ENCODE measurements at regions not wholly inside any gene's neighbourhood (a gene's known extent, or its start where the extent isn't known, plus 50 kb on each side); places are given as distances from the start of the nearest gene placed in this dataset.

DNA sequence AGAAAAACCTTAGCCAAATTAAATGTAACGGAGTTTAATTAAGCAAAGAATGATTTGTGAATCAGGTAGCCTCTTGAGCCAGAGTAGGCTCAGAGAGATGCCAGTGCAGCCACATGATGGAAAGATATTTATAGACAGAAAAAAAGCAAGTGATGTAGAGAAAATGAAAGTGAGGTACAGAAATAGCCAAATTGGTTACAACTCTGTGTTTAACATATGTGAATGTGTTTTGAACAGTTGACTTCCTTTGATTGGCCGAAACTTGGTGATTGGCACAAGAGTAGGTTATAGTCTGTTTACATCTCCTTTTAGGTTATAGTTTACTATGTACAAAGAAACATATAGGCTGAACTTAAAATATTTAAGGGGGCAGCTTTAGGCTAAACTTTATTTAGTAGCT is 459.9 kb upstream of the BOD1L1 start:
- DNase-seq (ENCODE audit: low spot score) = no peak
- TF ChIP-seq, protein P1, sequence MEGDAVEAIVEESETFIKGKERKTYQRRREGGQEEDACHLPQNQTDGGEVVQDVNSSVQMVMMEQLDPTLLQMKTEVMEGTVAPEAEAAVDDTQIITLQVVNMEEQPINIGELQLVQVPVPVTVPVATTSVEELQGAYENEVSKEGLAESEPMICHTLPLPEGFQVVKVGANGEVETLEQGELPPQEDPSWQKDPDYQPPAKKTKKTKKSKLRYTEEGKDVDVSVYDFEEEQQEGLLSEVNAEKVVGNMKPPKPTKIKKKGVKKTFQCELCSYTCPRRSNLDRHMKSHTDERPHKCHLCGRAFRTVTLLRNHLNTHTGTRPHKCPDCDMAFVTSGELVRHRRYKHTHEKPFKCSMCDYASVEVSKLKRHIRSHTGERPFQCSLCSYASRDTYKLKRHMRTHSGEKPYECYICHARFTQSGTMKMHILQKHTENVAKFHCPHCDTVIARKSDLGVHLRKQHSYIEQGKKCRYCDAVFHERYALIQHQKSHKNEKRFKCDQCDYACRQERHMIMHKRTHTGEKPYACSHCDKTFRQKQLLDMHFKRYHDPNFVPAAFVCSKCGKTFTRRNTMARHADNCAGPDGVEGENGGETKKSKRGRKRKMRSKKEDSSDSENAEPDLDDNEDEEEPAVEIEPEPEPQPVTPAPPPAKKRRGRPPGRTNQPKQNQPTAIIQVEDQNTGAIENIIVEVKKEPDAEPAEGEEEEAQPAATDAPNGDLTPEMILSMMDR (IDR thresholded peaks at IDR 0.05; ENCODE audit: extremely low read depth, missing control alignments) = no peak

DNA sequence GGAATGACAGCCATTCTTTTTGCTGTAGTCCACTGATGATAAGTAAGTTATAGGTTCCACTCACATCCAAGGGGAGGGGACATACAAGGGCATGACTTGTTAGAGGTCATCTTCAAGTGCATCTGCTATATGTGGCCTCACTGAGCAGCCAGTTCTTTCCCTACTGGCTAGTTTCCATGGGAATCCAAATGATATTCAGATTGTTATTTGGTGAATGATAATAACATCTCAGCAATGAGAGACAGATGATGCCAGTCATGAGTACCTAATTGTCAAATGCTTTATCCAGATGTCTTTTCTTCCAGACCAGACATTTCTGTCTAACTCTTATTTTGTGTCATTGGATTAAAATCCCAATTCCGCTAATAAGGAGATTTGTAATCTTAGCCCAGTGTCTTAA is 460.4 kb upstream of the BOD1L1 start:
- TF ChIP-seq, protein P1 (IDR thresholded peaks at IDR 0.05; ENCODE audit: extremely low read depth, missing control alignments) = no peak
- no peak for DNase-seq (ENCODE audit: low spot score)

DNA sequence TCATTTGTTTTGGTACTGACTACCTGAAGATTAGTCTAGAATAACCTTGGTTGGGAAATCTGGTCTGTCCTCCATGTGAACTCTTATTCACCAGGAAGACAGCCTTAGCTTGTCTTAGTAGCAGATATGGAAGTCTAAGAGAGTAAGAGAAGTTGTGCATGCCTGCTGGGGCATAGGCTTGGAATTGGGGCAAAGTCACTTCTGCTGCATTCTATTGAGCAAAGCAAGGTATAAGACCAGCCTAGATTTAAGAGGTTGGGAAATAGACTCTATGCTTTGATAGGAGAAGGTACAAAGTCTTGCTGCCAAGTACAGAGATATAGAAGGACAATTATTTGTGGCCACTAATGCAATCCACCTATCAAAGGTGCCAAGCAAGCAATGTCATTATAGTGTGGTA is 464.0 kb upstream of the BOD1L1 start:
- no peak for DNase-seq (ENCODE audit: low spot score)
- TF ChIP-seq, protein P1 (IDR thresholded peaks at IDR 0.05; ENCODE audit: extremely low read depth, missing control alignments) = no peak

DNA sequence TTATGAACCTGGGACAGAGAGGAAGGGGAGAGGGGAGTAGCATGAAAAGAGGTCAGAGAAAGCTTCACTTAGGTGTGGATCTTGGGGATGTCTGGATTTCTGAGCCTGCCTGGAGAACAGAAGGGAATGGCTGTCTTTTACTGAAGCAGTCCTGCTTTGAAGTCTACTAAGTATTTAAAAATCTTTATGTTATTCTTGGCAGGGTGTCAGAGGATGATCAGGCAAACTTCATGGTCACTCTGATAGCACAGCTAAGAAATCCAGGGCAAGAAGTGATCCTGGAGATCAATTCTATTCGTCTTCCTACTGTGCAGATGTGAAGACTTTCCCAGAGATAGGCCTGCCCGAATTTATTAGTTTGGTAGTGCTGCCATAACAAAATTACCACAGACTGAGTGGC is 464.4 kb upstream of the BOD1L1 start:
- DNase-seq (ENCODE audit: low spot score) = no peak
- TF ChIP-seq, protein P1 (IDR thresholded peaks at IDR 0.05; ENCODE audit: extremely low read depth, missing control alignments) = no peak

- DNase-seq (ENCODE audit: low spot score) = no peak
- TF ChIP-seq, protein P1 (IDR thresholded peaks at IDR 0.05; ENCODE audit: extremely low read depth, missing control alignments) = no peak
Measured at GRCh38 chr4:14092741-14093140, 465.2 kb upstream of the BOD1L1 start.

- TF ChIP-seq, protein P1 (IDR thresholded peaks at IDR 0.05; ENCODE audit: extremely low read depth, missing control alignments) = no peak
- DNase-seq (ENCODE audit: low spot score) = no peak
Measured at GRCh38 chr4:14095831-14096230, 468.3 kb upstream of the BOD1L1 start.

DNA sequence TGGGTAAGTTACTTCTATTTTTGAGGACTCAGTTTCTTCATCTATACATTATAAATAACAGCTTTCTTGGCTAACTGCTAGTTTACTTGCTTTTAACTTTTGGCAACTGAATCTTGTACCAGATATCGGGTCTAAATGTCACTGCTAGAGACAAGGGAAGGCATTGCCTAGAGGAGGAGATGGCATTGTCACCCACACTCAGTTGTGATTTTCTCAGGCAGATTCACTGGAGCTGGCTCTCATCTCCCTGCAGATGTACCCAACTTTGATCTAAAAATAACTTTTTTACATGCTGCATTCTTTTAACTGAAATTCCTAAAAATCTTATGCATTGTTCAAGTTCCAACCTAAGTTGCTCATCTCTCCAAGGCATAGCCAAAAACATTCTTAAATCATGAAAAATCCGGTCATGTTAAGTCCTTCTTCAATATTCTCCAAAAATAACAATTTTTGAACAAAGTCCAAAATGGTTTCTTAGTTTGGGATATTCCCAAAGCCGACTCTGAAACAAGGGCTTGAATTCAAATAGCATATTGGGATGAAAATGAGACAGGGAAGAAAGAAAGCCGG is 469.0 kb upstream of the BOD1L1 start:
- TF ChIP-seq, protein P1 (IDR thresholded peaks at IDR 0.05; ENCODE audit: extremely low read depth, missing control alignments) = no peak
- no peak for DNase-seq (ENCODE audit: low spot score)

Measured in GM20000 (cell line).